Karpas-422 (cell line): ENCODE measurements at regions not wholly inside any gene's neighbourhood (a gene's known extent, or its start where the extent isn't known, plus 50 kb on each side); places are given as distances from the start of the nearest gene placed in this dataset.

Experiments used
- DNase-seq: peaks from one replicate; pipeline ENCODE4 v3.0.0-alpha.2; 2015
- H2AFZ ChIP-seq: fragments of 200-600 bp; sonication (generic); 2 replicates; pipeline ENCODE4 v1.6.1; 2014; ENCODE audit warnings: antibody characterized with exemption, low read length, mixed read lengths
- H3K27ac ChIP-seq: fragments of 200-600 bp; sonication (generic); 2 replicates; pipeline ENCODE4 v1.5.1; 2014; ENCODE audit warnings: mild to moderate bottlenecking, low read length, moderate library complexity
- H3K27me3 ChIP-seq: fragments of 200-600 bp; sonication (generic); 2 replicates; pipeline ENCODE4 v1.6.1; 2014; ENCODE audit warnings: low read length, mixed read lengths
- H3K36me3 ChIP-seq: fragments of 200-600 bp; sonication (generic); 2 replicates; pipeline ENCODE4 v1.6.1; 2014; ENCODE audit warnings: low read length, mixed read lengths; ENCODE audit not compliant: insufficient read depth
- H3K4me1 ChIP-seq: fragments of 200-600 bp; sonication (generic); 2 replicates; pipeline ENCODE4 v1.6.1; 2014; ENCODE audit warnings: mild to moderate bottlenecking, low read length, mixed read lengths
- H3K4me2 ChIP-seq: fragments of 200-600 bp; sonication (generic); 2 replicates; pipeline ENCODE4 v1.6.1; 2014; ENCODE audit warnings: low read length, low read depth, mild to moderate bottlenecking; ENCODE audit not compliant: poor library complexity, severe bottlenecking
- H3K4me3 ChIP-seq: fragments of 200-600 bp; sonication (generic); 2 replicates; pipeline ENCODE4 v1.5.1; 2014; ENCODE audit warnings: mild to moderate bottlenecking, antibody characterized with exemption, low read length, mixed read lengths
- H3K79me2 ChIP-seq: fragments of 200-600 bp; sonication (generic); 2 replicates; pipeline ENCODE4 v1.6.1; 2014; ENCODE audit warnings: mild to moderate bottlenecking, low read length, mixed read lengths
- H3K9ac ChIP-seq: fragments of 200-600 bp; sonication (generic); 2 replicates; pipeline ENCODE4 v1.6.0; 2014; ENCODE audit warnings: low read length
- H3K9me2 ChIP-seq: fragments of 200-600 bp; sonication (generic), shearing (Covaris generic); replicated peaks from 2 replicates; pipeline ENCODE4 v1.6.0; 2014; ENCODE audit warnings: mild to moderate bottlenecking, low read length, moderate library complexity; ENCODE audit not compliant: insufficient read depth
- H3K9me3 ChIP-seq: fragments of 300-700, 200-600 bp; sonication (generic); 2 replicates; pipeline ENCODE4 v1.6.1; 2014; ENCODE audit warnings: low read length, mixed read lengths
- H4K20me1 ChIP-seq: fragments of 200-600 bp; sonication (generic); 2 replicates; pipeline ENCODE4 v1.6.1; 2014; ENCODE audit warnings: mild to moderate bottlenecking, antibody characterized with exemption, low read length, low read depth; ENCODE audit not compliant: insufficient read depth

GRCh38 chr4:67250131-67250896 is 295.0 kb downstream of the CENPC start:
- H3K27ac ChIP-seq, result no peak overlapping the region
- H3K4me3 ChIP-seq, result no peak overlapping the region
- no peak for DNase-seq
- no peak overlapping the region for H2AFZ ChIP-seq
- H3K9ac ChIP-seq, result no peak overlapping the region
- no peak overlapping the region for H3K4me2 ChIP-seq
- no peaks in the 10 kb centered on the region for H3K9me3 ChIP-seq
- H3K36me3 ChIP-seq, result no peaks in the 10 kb centered on the region
- H3K79me2 ChIP-seq, result no peaks in the 10 kb centered on the region
- no peaks in the 10 kb centered on the region for H3K4me1 ChIP-seq
- H3K27me3 ChIP-seq, result no peaks in the 10 kb centered on the region
- no peaks in the 10 kb centered on the region for H3K9me2 ChIP-seq
- H4K20me1 ChIP-seq, result no peaks in the 10 kb centered on the region

DNA sequence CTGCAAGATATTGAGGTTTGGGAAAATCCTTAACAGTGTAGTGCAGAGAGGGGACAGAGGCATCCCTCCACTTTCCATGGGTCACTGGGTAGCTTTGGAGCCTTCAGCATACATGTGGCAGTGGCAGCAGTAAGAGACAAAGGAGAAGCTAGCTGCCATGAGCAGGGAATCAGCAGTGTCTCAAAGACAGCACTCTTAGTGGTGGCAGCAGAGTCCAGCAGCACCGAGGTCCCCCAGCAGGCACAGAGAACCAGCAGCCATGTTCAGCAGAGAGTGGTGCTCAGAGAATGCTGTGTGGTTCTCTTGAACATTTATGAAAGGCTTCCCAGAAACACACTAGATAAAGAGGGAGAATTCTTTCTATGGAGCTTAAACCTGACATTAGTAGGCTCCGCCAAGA is 308.5 kb downstream of the CENPC start:
- no peaks in the 10 kb centered on the region for H3K4me1 ChIP-seq
- H4K20me1 ChIP-seq, result no peaks in the 10 kb centered on the region
- no peak for DNase-seq
- no peak overlapping the region for H3K27ac ChIP-seq
- no peak overlapping the region for H3K9ac ChIP-seq
- no peaks in the 10 kb centered on the region for H3K9me3 ChIP-seq
- no peak overlapping the region for H2AFZ ChIP-seq
- no peak overlapping the region for H3K4me3 ChIP-seq
- no peaks in the 10 kb centered on the region for H3K9me2 ChIP-seq
- H3K4me2 ChIP-seq, result no peak overlapping the region
- no peaks in the 10 kb centered on the region for H3K79me2 ChIP-seq
- no peaks in the 10 kb centered on the region for H3K27me3 ChIP-seq
- no peaks in the 10 kb centered on the region for H3K36me3 ChIP-seq

- H3K9me2 ChIP-seq, result no peaks in the 10 kb centered on the region
- H3K9me3 ChIP-seq, result no peaks in the 10 kb centered on the region
- no peaks in the 10 kb centered on the region for H3K36me3 ChIP-seq
- no peak for DNase-seq
- no peak overlapping the region for H3K4me3 ChIP-seq
- no peak overlapping the region for H3K4me2 ChIP-seq
- H3K9ac ChIP-seq, result no peak overlapping the region
- no peak overlapping the region for H3K27ac ChIP-seq
- H3K79me2 ChIP-seq, result no peaks in the 10 kb centered on the region
- no peaks in the 10 kb centered on the region for H4K20me1 ChIP-seq
- H3K27me3 ChIP-seq, result no peaks in the 10 kb centered on the region
- no peaks in the 10 kb centered on the region for H3K4me1 ChIP-seq
- no peak overlapping the region for H2AFZ ChIP-seq
Measured at GRCh38 chr4:67236318-67236717, 309.0 kb downstream of the CENPC start.

DNA sequence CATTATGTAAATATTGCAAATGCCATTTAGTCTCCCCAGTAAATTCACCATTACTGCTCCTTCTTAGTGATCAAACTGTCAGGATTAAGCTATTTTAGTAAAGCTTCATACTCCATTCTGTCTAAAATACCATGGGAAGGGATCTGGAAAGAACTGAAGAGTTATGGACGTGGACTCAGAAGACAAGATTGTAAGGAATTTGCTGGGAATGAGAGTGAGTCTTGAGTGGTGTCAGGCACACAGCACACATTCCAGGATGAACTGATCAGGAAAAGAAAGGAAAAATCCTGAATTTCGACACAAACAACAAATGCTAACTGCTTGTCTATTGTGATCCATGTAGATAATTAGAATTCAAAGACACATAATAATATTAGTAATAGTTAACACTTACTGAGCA is 311.0 kb downstream of the CENPC start:
- no peaks in the 10 kb centered on the region for H3K36me3 ChIP-seq
- H4K20me1 ChIP-seq, result no peaks in the 10 kb centered on the region
- no peaks in the 10 kb centered on the region for H3K9me2 ChIP-seq
- no peak overlapping the region for H2AFZ ChIP-seq
- H3K79me2 ChIP-seq, result no peaks in the 10 kb centered on the region
- no peak overlapping the region for H3K9ac ChIP-seq
- no peak overlapping the region for H3K4me3 ChIP-seq
- H3K4me2 ChIP-seq, result no peak overlapping the region
- H3K27ac ChIP-seq, result no peak overlapping the region
- no peaks in the 10 kb centered on the region for H3K27me3 ChIP-seq
- H3K9me3 ChIP-seq, result no peaks in the 10 kb centered on the region
- H3K4me1 ChIP-seq, result no peaks in the 10 kb centered on the region
- DNase-seq, result no peak

- Histone ChIP-seq H3K4me3 (no peak overlapping the region), H3K9ac (no peak overlapping the region), H3K9me2 (no peaks in the 10 kb centered on the region), H3K79me2 (no peaks in the 10 kb centered on the region), H3K27me3 (no peaks in the 10 kb centered on the region), H3K4me1 (no peaks in the 10 kb centered on the region), H3K4me2 (no peak overlapping the region), H4K20me1 (no peaks in the 10 kb centered on the region), H2AFZ (no peak overlapping the region), H3K27ac (no peak overlapping the region), H3K36me3 (no peaks in the 10 kb centered on the region), H3K9me3 (no peaks in the 10 kb centered on the region)
- DNase-seq, result no peak
Measured at GRCh38 chr4:67229148-67229547, 316.2 kb downstream of the CENPC start.

DNA sequence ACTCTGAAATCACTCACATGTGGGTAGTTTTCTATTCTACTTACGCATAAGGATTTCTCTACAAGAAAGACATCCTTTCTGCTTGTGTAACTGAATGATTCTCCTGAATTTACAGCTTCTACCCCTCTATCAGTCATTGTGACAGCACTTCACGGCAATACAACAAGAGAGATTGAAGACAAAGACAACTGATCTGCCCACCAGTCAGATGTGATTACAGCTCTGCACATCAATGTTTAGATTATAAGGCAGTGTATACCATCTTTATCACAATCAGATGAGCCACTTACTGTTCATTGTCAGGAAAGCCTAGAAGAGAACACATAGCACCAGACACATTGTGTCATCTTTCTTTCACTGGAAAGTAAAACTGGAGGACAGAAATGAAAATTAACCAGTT is 324.4 kb downstream of the CENPC start:
- DNase-seq, result no peak
- Histone ChIP-seq H2AFZ (no peak overlapping the region), H3K27me3 (no peaks in the 10 kb centered on the region), H3K9ac (no peak overlapping the region), H3K9me3 (no peaks in the 10 kb centered on the region), H4K20me1 (no peaks in the 10 kb centered on the region), H3K4me3 (no peak overlapping the region), H3K27ac (no peak overlapping the region), H3K4me2 (no peak overlapping the region), H3K4me1 (no peaks in the 10 kb centered on the region), H3K36me3 (no peaks in the 10 kb centered on the region), H3K79me2 (no peaks in the 10 kb centered on the region), H3K9me2 (no peaks in the 10 kb centered on the region)

DNA sequence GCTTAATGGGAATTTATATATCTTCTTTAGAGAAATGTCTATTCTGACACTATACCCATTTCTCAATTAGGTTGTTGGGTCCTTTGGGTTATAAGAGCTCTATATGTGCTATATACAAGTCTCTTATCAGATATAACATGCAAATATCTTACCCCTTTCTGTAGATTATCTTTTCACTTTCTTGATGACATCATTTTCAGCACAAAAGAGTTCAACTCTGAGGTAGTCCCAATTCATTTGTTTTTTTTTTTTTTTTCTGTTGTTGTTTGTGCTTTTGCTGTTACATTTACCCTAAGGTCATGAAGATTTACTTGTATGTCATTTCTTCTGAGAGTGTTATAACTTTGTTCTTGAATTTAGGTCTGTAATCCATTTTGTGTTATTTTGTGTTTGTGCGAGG is 326.4 kb downstream of the CENPC start:
- Histone ChIP-seq H3K36me3 (no peaks in the 10 kb centered on the region), H3K79me2 (no peaks in the 10 kb centered on the region), H3K27me3 (no peaks in the 10 kb centered on the region), H3K9ac (no peak overlapping the region), H3K4me3 (no peak overlapping the region), H2AFZ (no peak overlapping the region), H3K27ac (no peak overlapping the region), H3K4me1 (no peaks in the 10 kb centered on the region), H3K9me3 (no peaks in the 10 kb centered on the region), H3K9me2 (no peaks in the 10 kb centered on the region), H4K20me1 (no peaks in the 10 kb centered on the region), H3K4me2 (no peak overlapping the region)
- DNase-seq, result no peak

- Histone ChIP-seq H3K9me2 (no peaks in the 10 kb centered on the region), H3K9me3 (no peaks in the 10 kb centered on the region), H3K27me3 (no peaks in the 10 kb centered on the region), H2AFZ (no peak overlapping the region), H3K79me2 (no peaks in the 10 kb centered on the region), H3K4me1 (no peaks in the 10 kb centered on the region), H4K20me1 (no peaks in the 10 kb centered on the region), H3K4me3 (no peak overlapping the region), H3K9ac (no peak overlapping the region), H3K4me2 (no peak overlapping the region), H3K36me3 (no peaks in the 10 kb centered on the region), H3K27ac (no peak overlapping the region)
- no peak for DNase-seq
Measured at GRCh38 chr4:67207941-67208441, 337.3 kb downstream of the CENPC start.
